Nephron (organoid): ENCODE measurements at regions not wholly inside any gene's neighbourhood (a gene's known extent, or its start where the extent isn't known, plus 50 kb on each side); places are given as distances from the start of the nearest gene placed in this dataset.

Source experiments
- H3K27ac Mint-ChIP-seq, 3 experiments: 2 replicates each; pipeline ENCODE4 v1.8.0; 2020; ENCODE audit warnings: mixed read lengths in 3 of 3, mild to moderate bottlenecking in 2 of 3, moderate library complexity in 1 of 3
- H3K27me3 Mint-ChIP-seq: 2 replicates; pipeline ENCODE4 v1.8.0; 2021; ENCODE audit warnings: low read depth, mild to moderate bottlenecking, moderate library complexity, mixed read lengths
- H3K36me3 Mint-ChIP-seq: 2 replicates; pipeline ENCODE4 v1.8.0; 2020; ENCODE audit warnings: low read depth, mixed read lengths
- H3K4me1 Mint-ChIP-seq: 2 replicates; pipeline ENCODE4 v1.8.0; 2020; ENCODE audit warnings: mixed read lengths
- H3K4me3 Mint-ChIP-seq, 3 experiments: 2 replicates each; pipeline ENCODE4 v1.8.0; 2020; ENCODE audit warnings: mild to moderate bottlenecking in 3 of 3, mixed read lengths in 3 of 3, moderate library complexity in 2 of 3
- H3K9me3 Mint-ChIP-seq: 2 replicates; pipeline ENCODE4 v1.8.0; 2020; ENCODE audit warnings: mixed read lengths
- TF ChIP-seq, protein P1 (sequence below), 3 experiments: fragments of 200-600 bp; sonication (generic); IDR thresholded peaks; one replicate each; pipeline ENCODE4 v1.5.0; 2021; ENCODE audit warnings: antibody characterized with exemption in 3 of 3; ENCODE audit not compliant: unreplicated experiment in 3 of 3

DNA sequence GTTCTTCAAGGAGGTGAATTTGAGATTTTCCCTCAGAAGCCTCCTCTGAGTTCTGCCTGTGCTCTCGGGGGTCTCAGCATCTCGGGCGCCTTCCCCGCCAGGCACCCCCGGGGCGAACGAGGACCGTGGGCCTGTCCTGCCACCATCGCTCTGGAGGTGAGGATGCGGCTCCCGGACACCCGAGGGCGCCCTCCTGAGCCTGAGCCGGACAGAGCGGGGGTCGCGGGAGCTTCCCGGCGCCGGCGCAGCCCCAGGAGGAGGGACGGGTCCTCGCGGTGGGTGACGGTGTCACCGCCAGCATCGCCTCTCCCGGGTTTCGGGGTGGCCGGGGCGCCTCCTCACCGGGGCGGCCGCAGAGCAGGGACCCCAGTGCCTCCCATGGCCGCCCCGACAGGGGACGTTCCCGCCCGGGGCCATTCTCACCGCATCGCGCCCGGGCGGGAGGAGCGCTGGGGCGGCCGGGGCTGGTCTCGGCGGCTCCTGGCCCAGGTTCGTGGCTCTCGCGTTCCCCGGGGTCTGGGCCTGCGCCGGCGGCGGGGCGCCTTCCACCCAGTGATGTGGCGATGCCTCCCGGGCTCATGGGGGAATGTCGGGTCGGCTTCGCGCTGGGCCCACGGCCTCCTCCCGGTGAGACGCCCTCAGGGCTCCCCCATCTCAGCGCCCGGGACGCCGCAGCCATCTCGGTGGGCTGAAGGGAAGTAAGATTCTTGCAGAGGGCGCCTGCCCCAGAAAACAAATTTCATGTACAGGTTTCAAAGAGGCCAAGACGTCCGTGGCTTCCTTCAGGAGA lies 210.5 kb downstream of the ERMARD start:
- H3K27ac Mint-ChIP-seq, result peak overlapping the region in 1 of 3 experiments; percentile 75
- peaks cover 8% of the 10 kb centered on the region for H3K36me3 Mint-ChIP-seq
- peaks cover 42% of the 10 kb centered on the region for H3K27me3 Mint-ChIP-seq
- TF ChIP-seq, protein P1, sequence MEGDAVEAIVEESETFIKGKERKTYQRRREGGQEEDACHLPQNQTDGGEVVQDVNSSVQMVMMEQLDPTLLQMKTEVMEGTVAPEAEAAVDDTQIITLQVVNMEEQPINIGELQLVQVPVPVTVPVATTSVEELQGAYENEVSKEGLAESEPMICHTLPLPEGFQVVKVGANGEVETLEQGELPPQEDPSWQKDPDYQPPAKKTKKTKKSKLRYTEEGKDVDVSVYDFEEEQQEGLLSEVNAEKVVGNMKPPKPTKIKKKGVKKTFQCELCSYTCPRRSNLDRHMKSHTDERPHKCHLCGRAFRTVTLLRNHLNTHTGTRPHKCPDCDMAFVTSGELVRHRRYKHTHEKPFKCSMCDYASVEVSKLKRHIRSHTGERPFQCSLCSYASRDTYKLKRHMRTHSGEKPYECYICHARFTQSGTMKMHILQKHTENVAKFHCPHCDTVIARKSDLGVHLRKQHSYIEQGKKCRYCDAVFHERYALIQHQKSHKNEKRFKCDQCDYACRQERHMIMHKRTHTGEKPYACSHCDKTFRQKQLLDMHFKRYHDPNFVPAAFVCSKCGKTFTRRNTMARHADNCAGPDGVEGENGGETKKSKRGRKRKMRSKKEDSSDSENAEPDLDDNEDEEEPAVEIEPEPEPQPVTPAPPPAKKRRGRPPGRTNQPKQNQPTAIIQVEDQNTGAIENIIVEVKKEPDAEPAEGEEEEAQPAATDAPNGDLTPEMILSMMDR (IDR thresholded peaks at IDR 0.05; ENCODE audit: unreplicated experiment in 3 of 3), result peak; percentile 53 to 66 (median 57)
- H3K4me3 Mint-ChIP-seq, result peak overlapping the region; percentile 73 to 81 (median 80)
- H3K4me1 Mint-ChIP-seq, result peaks cover 21% of the 10 kb centered on the region
- peaks cover 4% of the 10 kb centered on the region for H3K9me3 Mint-ChIP-seq

DNA sequence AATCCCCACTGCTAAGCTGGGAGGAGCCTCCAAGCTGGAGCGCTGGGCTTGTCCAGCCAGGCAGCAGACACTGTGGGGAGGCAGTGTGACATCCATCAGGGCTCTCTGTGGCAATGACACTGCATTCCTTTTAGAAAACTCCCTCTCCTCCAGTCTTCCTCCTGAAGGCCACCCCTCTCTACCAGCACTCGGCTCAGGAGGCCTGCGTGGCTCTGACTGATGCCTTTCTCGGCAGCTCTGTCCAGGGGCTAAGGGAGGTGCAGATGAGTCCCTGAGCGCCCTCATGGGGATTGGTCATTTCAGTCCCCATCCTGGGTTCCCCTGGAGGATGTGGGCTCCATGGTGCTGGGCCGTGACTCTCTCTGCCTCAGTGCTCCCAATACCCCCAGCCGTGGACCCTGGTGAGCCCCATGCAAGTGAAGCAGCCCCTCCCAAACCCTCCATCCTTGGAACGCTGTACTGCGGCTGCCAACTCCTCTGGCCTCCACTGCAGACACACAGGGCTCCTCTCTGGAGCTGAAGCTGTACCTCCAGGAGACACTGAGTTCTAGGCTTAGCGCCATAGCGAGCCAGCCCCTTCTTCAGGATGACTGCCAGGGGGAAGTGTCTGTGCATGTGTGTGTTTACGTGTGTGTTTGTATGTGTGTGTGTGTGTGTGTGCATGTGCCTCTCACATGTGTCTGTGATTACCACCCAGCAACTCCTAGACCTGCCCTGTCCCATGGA lies 209.6 kb downstream of the ERMARD start:
- peak overlapping the region; percentile 73 to 81 (median 80) for H3K4me3 Mint-ChIP-seq
- H3K9me3 Mint-ChIP-seq, result peaks cover 4% of the 10 kb centered on the region
- peaks cover 42% of the 10 kb centered on the region for H3K27me3 Mint-ChIP-seq

DNA sequence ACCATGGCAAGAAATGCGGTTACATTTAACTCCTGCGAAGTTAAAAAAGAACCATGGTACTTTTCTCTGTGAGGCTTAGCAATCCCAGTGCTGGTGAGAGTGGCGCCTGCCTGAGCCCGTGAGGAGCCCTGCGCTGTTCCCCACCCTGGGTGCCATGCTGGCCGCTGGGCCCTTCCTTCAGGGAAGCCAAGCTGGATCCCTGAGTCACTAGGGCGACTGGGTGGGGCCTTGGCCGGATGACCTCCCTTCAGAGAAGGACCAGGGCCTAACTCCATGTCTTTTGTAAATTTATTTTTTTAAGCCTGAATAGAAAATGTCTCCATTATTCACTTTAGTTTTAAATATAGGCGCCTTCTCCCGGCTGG lies 209.1 kb downstream of the ERMARD start:
- peak overlapping the region in 1 of 3 experiments; percentile 75 for H3K27ac Mint-ChIP-seq
- H3K27me3 Mint-ChIP-seq, result peaks cover 45% of the 10 kb centered on the region
- H3K4me3 Mint-ChIP-seq, result no peak overlapping the region
- TF ChIP-seq, protein P1 (IDR thresholded peaks at IDR 0.05; ENCODE audit: unreplicated experiment in 3 of 3), result no peak
- H3K9me3 Mint-ChIP-seq, result peaks cover 4% of the 10 kb centered on the region
- H3K4me1 Mint-ChIP-seq, result peaks cover 23% of the 10 kb centered on the region
- peaks cover 5% of the 10 kb centered on the region for H3K36me3 Mint-ChIP-seq

More for the DNA sequence above, 209.6 kb downstream of the ERMARD start:
- TF ChIP-seq, protein P1 (IDR thresholded peaks at IDR 0.05; ENCODE audit: unreplicated experiment in 3 of 3), result no peak
- peak overlapping the region in 2 of 3 experiments; percentile 70 to 75 for H3K27ac Mint-ChIP-seq
- peaks cover 21% of the 10 kb centered on the region for H3K4me1 Mint-ChIP-seq
- peaks cover 5% of the 10 kb centered on the region for H3K36me3 Mint-ChIP-seq

DNA sequence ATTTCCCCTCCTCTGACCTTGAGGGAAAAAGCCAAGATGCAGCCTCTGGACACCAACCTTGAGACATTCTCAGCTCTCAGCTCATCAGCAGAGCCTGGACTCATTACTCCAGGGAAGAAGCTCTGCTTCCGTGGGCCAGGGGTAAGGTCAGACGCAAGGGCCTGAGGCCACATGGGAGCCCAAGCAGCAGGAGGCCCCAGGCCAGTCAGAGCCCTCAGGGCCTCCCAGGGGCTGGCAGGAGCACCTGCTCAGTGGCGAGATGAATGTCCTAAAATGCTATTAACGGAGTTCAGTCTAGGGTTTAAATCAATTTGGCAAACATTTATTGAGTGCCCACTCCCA lies 208.6 kb downstream of the ERMARD start:
- Mint-ChIP-seq H3K27me3 (peaks cover 49% of the 10 kb centered on the region), H3K4me3 (no peak overlapping the region), H3K27ac (peak overlapping the region in 1 of 3 experiments; percentile 83), H3K36me3 (peaks cover under 1% of the 10 kb centered on the region), H3K9me3 (peaks cover 3% of the 10 kb centered on the region), H3K4me1 (peaks cover 28% of the 10 kb centered on the region)
- TF ChIP-seq, protein P1 (IDR thresholded peaks at IDR 0.05; ENCODE audit: unreplicated experiment in 3 of 3), result no peak

DNA sequence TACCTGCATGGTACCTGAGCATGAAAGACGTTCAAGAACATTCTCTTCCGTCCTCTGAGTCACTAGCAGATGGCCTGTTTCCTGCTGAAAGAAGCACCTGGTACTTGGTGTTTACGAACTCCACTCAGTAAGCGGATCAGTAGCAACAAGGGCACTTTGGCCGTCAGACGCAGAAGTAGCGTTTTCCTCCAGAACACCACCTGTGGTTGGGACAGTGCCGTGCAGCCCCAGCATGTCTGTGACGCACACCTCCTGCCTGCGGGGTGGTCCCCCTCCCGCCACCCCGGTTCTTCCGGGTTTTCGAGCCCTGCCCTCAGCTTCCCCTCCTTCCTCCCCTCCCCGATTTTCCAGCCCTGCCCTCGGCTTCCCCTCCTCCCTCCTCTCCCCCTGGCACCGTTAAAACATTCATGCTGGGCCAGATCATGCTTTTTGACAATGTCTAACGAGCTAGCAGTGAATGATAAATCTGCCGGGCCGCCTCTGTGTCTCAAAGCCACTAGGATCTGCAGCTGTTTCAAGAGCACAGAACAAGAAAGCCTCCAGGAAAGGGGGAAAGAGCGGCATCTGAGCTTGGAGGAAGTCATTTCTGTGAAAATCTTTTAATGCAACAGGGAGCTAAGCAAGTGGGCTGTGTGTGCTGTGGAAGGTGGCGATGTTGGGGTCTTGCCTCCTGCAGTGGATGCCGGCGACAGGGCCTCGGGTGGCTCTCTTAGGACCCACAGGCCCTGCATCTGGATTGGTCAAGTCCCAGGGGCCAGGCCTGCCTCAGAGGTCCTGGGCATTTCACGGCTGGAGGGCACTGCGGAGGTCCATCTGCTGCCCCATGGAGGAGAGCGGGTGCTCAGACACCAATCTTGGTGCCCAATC lies 207.9 kb downstream of the ERMARD start:
- peak overlapping the region in 2 of 3 experiments; percentile 83 to 87 for H3K27ac Mint-ChIP-seq
- H3K27me3 Mint-ChIP-seq, result peaks cover 52% of the 10 kb centered on the region
- H3K4me3 Mint-ChIP-seq, result peak overlapping the region in 2 of 3 experiments; percentile 24 to 43
- H3K36me3 Mint-ChIP-seq, result no peaks in the 10 kb centered on the region
- H3K9me3 Mint-ChIP-seq, result peaks cover 4% of the 10 kb centered on the region
- H3K4me1 Mint-ChIP-seq, result peaks cover 28% of the 10 kb centered on the region
- TF ChIP-seq, protein P1 (IDR thresholded peaks at IDR 0.05; ENCODE audit: unreplicated experiment in 3 of 3), result no peak
